HG02970 (cell line): ENCODE measurements at regions not wholly inside any gene's neighbourhood (a gene's known extent, or its start where the extent isn't known, plus 50 kb on each side); places are given as distances from the start of the nearest gene placed in this dataset.

Experiments used
- ATAC-seq: cut with Tn5 transposase; IDR thresholded peaks from one replicate; pipeline ENCODE4 v1.9.1; 2021; ENCODE audit warnings: mild to moderate bottlenecking, moderate library complexity, moderate number of reproducible peaks; ENCODE audit not compliant: unreplicated experiment, low FRiP score

DNA sequence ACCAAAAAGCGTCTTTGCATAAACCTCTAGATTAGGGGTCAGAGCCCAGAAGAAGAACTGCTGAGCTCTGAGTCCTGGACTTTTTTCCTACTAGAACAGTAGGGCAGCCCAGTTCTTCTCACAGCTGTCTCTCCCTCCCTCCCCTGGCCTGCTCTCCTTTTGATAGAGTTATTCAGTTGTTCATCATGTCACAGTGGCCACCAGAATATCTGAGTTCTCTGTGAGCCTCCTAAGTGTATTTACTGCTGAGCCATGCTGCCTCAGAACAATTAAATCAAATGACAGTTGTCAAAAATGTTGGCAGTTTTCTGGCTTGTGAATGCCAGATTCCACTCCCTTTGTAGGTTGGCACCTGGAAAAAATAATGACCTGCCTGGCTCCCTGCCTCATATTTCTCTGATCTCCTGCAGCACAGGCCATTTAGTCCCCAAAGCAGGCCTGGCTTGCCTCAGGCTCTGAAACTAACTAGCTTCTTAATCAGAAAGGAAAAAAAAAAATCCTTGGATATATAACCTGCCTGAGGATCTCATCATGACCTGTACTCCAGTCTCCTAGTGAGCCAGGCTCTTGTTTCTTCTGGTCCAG lies 377.4 kb upstream of the LARGE1 start:
- ATAC-seq = no peak

GRCh38 chr22:34299496-34299895 lies 379.2 kb upstream of the LARGE1 start:
- ATAC-seq = no peak

GRCh38 chr22:34301569-34301968 lies 381.3 kb upstream of the LARGE1 start:
- ATAC-seq = no peak

- ATAC-seq = no peak
Observed at GRCh38 chr22:34303656-34304055, 383.4 kb upstream of the LARGE1 start.

- ATAC-seq = no peak
Observed at GRCh38 chr22:34306361-34306760, 386.1 kb upstream of the LARGE1 start.

DNA sequence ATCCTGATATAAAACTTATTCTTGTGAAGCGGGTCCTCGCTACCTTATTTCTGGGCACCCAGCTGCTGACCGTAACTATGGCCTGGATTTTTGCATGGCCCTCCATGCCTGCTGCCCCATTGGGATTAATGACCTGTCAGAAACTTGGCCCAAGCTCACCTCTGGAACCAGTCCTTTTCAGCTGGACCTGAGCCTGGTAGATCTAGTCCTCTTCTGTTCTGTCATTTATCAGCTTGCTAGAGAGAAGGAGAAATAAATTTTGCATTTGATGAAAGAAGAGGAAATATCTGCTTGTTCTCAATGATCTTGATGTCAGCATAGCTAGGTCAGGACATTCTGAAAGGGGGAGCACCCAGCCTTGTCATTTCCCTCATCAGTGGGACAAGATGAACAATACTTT lies 387.8 kb upstream of the LARGE1 start:
- no peak for ATAC-seq

- ATAC-seq = no peak
Observed at GRCh38 chr22:34319346-34319745, 399.1 kb upstream of the LARGE1 start.

DNA sequence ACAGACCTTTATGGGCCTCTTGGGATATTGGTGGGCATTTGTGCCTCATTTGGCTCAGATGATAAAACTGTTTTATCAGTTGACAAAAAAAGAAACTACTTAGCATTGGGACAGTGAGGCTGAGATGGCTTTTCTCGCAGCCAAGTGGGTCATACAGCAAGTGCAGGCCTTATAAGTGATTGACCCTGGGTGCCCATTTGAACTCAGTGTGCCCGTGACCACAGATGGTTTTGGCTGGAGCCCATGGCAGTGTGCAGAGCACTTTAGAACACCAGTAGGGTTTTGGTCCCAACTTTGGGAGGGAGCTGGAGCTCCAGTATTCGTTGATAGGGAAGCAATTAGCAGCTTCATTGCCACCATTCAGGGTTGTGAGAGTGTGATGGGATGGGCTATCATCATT lies 404.5 kb upstream of the LARGE1 start:
- no peak for ATAC-seq

GRCh38 chr22:34326901-34327300 lies 406.6 kb upstream of the LARGE1 start:
- no peak for ATAC-seq

GRCh38 chr22:34330432-34330831 lies 410.2 kb upstream of the LARGE1 start:
- ATAC-seq = no peak

- ATAC-seq = no peak
Observed at GRCh38 chr22:34333285-34333684, 413.0 kb upstream of the LARGE1 start.

- ATAC-seq = no peak
Observed at GRCh38 chr22:34334893-34335292, 414.6 kb upstream of the LARGE1 start.

DNA sequence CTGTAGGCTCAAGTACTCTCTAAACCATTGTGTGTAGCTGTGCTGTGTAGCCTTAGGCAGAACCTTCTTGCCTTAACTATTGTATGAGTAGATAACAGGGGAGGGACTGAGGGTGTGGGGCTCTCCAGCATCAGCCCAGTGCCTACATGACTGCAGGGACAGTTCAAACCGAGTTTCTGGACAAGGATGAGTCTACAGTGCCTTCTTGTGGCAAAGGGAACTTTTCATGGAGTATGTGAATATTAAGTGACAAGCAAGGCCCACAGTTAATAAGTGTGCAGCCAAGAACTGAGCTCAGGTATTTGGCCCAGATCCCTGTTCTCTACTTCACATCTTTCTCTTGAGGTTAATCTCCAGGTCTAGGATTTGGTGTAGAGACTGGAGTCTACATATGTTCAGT lies 424.4 kb upstream of the LARGE1 start:
- ATAC-seq = no peak

GRCh38 chr22:34354071-34354817 lies 434.0 kb upstream of the LARGE1 start:
- ATAC-seq = no peak

DNA sequence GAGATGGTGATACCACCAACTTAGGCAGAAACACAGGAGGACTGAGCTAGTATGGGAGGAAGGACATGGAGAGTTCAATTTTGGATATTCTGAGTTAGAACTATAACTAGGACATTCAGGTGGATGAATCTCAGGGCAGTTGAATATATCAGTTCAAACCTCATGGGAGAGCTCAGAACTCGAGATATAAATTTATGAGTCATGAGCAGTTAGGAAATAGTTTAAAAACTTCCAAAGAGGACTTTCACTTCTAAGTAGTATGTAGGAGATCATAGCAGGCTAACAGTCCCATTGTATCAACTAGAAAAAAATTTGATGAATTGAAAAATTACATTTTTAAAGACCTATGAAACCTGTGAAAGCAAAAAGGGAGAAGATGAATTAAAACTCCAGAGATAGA lies 436.2 kb upstream of the LARGE1 start:
- ATAC-seq = no peak

DNA sequence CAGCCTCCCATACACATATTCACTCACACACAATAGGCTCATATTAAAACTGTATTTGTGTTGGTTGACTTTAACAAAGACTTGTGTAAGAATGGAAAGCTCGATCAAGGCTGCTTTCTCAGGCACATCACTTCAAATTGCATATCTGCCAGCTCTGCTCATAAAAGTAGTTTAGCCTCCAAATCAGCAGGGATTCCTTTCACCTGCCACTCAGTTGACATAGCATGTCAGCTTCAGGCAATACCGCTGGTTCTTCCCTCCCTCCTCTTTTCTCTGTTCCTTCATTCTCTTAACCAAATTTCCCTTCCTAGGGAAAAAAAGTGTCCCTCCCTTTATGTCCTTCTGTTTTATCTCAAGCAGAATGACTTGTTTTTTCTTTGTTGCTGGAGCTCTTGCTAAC lies 450.4 kb upstream of the LARGE1 start:
- no peak for ATAC-seq

- ATAC-seq = no peak
Observed at GRCh38 chr22:34379825-34380224, 459.5 kb upstream of the LARGE1 start.

GRCh38 chr22:34380532-34380931 lies 460.3 kb upstream of the LARGE1 start:
- ATAC-seq = no peak

GRCh38 chr22:34390400-34390799 lies 470.1 kb upstream of the LARGE1 start:
- ATAC-seq = no peak

DNA sequence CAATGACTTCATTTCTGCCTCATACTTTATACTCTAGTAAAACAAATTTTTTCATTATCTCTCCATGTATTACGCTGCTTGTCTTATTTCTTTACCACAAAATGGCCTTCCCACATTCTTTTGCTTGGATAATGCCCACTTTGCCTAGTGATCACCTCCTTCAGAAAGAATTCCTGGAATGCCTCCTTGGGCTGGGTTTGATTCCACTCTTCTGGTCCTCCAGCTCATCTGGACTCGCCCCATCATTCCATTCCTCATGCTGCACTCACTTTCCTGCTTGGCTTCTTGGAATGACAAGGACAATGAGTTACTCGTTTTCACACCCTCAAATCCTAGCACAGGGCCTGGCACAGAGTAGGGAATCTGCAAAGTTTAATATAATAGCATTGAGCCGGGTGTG lies 475.1 kb upstream of the LARGE1 start:
- ATAC-seq = no peak

- ATAC-seq = no peak
Observed at GRCh38 chr22:34403667-34404066, 483.4 kb upstream of the LARGE1 start.

GRCh38 chr22:34410111-34410510 lies 489.8 kb upstream of the LARGE1 start:
- no peak for ATAC-seq
